Brain microvascular endothelial cell (primary cell): ENCODE measurements at regions not wholly inside any gene's neighbourhood (a gene's known extent, or its start where the extent isn't known, plus 50 kb on each side); places are given as distances from the start of the nearest gene placed in this dataset.
A peak's percentile ranks its signal among the peaks of the same experiment; 100 is the strongest.

Experiments used
- DNase-seq: peaks from one replicate; pipeline ENCODE4 v3.0.0-alpha.2; 2020
- H3K27ac ChIP-seq: fragments of 250-450 bp; sonication (Bioruptor Pico); 2 replicates; pipeline ENCODE4 v1.5.1; 2020; ENCODE audit warnings: mild to moderate bottlenecking, moderate library complexity
- H3K27me3 ChIP-seq: fragments of 250-450 bp; sonication (Bioruptor Pico); replicated peaks from 2 replicates; pipeline ENCODE4 v1.5.1; 2020; ENCODE audit warnings: mild to moderate bottlenecking
- H3K36me3 ChIP-seq: fragments of 250-450 bp; sonication (Bioruptor Pico); replicated peaks from 2 replicates; pipeline ENCODE4 v1.5.1; 2020; ENCODE audit warnings: mild to moderate bottlenecking
- H3K4me3 ChIP-seq: 2 replicates; pipeline ENCODE4 v1.5.1; 2011; ENCODE audit warnings: low read depth, mild to moderate bottlenecking, control low read depth, low read length, moderate library complexity
- in situ Hi-C: cut with HindIII; loops from 2 replicates; pipeline ENCODE4 v1.10.0; 2017; ENCODE audit warnings: low sequenced_read_pairs, low pct_ligation_motif_present
- TF ChIP-seq, protein P1 (sequence below): IDR thresholded peaks from 2 replicates; pipeline ENCODE4 v1.5.1; 2011; ENCODE audit warnings: low read depth, mild to moderate bottlenecking, moderate library complexity, low read length, control low read depth, inconsistent platforms; ENCODE audit errors: missing control alignments

DNA sequence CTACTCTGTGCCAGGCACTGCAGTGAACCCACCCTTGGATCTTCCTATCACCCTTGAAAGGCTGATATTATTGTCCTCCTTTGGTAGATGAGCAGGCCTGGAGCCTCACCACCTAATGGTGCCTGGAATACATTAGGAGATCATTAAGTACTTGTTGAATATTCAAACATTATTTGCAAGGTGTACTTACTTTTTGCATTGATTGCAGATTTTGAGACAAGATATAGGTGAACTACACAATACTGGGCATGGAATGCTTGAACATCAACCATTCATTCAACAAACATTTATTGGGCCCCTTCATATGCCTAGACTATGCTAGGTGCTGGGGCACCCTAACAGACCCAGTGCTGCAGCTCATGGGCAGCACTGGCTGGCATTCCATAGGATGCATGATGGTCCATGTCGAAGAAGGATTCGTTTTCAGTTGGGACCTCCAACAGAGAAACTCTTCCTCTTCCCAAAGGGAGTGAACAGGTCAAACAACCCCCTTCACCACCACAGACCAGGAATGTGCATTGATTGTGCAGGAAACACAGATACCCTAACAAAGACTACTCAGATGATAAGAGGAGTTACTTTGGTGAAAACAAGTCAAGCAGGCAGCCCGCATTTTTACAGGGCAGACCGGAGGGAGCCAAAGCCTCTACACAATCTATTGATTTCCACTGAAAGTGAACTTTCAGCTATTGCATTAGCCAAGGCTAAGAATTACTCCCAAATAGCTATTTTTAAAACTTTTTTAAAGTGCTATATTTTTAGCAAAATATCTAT lies 149.6 kb upstream of the SH3BP4 start:
- Histone ChIP-seq H3K27me3 (no peaks in the 10 kb centered on the region), H3K27ac (no peak overlapping the region), H3K36me3 (no peaks in the 10 kb centered on the region), H3K4me3 (no peak overlapping the region)
- TF ChIP-seq, protein P1, sequence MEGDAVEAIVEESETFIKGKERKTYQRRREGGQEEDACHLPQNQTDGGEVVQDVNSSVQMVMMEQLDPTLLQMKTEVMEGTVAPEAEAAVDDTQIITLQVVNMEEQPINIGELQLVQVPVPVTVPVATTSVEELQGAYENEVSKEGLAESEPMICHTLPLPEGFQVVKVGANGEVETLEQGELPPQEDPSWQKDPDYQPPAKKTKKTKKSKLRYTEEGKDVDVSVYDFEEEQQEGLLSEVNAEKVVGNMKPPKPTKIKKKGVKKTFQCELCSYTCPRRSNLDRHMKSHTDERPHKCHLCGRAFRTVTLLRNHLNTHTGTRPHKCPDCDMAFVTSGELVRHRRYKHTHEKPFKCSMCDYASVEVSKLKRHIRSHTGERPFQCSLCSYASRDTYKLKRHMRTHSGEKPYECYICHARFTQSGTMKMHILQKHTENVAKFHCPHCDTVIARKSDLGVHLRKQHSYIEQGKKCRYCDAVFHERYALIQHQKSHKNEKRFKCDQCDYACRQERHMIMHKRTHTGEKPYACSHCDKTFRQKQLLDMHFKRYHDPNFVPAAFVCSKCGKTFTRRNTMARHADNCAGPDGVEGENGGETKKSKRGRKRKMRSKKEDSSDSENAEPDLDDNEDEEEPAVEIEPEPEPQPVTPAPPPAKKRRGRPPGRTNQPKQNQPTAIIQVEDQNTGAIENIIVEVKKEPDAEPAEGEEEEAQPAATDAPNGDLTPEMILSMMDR: no peak
- DNase-seq: no peak
- in situ Hi-C loops: no loop called here

DNA sequence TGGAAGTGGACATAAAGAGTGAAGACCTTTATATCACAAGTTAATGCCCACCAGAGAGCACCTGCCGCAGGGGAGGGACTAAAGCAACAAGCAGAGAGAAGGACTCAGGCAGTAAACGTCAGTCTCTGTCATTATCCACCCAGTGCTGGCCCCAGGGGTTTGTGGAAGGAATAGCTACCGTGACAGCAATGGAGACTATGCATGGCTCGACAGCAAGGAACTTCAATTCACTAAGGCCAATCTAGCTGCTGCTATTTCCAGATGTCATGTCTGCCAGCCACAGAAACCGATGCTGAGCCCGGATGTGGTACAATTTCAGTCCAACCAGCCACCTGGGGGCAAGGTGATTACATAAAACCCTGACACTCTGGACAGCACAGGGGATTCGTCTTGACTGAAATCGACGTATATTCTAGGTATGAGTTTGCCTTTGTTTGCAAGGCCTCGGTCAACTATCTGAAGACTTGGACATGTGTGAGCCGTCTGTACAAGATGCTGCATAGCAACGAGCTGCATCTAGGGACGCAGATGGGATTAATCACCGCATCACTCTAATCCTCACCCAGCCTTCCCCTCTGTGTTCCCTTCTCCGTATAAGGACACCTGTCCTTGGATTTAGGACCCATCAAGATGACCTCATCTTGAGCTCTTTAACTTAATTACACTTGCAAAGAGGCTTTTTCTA lies 154.1 kb upstream of the SH3BP4 start:
- DNase-seq: no peak
- in situ Hi-C loops: no loop called here
- TF ChIP-seq, protein P1: no peak
- Histone ChIP-seq H3K27me3 (no peaks in the 10 kb centered on the region), H3K4me3 (no peak overlapping the region), H3K27ac (no peak overlapping the region), H3K36me3 (no peaks in the 10 kb centered on the region)

DNA sequence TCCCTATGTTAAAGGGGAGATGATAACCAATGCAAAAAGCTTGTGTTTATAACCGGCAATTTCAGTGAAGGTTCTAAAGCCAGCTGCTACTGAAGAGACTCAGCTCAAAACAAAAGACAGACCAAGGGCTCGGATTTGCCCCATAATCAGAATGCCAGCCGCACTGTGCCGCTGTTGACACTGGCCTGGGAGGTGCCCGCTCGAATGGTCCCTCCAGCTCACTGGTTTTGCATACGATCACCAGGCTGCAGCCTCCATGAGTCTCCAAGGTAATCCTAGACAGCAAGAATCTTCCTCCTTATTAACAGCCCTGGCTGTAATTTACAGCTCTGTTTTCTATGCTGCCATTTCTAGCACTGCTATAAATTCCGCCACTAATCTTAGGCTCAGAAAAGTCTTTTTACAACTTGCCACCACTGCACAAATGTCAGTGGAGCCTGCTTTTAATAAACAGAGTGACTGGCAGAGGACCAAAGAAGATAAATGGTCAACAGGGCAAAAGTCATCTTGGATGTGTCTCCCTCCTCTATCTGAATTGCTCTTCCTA lies 155.7 kb upstream of the SH3BP4 start:
- Histone ChIP-seq H3K4me3 (no peak overlapping the region), H3K36me3 (no peaks in the 10 kb centered on the region), H3K27me3 (no peaks in the 10 kb centered on the region), H3K27ac (no peak overlapping the region)
- in situ Hi-C loops: no loop called here
- no peak for DNase-seq
- TF ChIP-seq, protein P1: no peak

DNA sequence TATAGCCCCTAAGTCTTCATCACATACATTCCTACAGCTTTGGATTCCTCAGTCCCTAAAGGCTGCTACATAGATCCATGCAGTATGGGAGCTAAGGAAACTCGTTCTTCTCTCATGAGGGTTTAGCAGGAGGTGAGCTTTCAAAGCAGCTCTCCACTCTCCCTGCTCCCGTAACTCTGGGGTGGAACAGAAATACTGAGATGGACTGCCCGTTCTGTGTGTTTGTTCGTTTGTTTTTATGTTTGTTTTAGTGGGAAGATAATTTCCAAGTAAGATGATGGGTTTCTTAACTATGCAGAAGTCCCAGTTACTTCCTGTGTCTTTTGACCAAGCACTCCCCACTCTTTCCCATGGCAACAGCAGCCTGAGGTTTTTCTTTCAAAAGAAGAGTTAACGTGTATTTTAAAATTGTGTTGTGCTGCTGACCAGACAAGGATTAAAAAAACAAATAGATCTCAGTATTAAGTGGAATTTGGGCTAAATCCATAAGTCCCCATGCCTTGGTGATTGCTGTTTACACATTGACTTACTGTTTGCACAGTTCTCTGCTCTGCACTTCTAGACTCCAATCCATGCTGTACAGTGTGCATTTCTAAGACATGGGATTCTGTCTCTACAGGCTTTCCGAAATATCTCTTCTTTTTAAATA lies 156.4 kb upstream of the SH3BP4 start:
- Histone ChIP-seq H3K36me3 (no peaks in the 10 kb centered on the region), H3K27ac (no peak overlapping the region), H3K27me3 (no peaks in the 10 kb centered on the region), H3K4me3 (no peak overlapping the region)
- peak; percentile 63 for DNase-seq
- in situ Hi-C loops: no loop called here
- TF ChIP-seq, protein P1: no peak

DNA sequence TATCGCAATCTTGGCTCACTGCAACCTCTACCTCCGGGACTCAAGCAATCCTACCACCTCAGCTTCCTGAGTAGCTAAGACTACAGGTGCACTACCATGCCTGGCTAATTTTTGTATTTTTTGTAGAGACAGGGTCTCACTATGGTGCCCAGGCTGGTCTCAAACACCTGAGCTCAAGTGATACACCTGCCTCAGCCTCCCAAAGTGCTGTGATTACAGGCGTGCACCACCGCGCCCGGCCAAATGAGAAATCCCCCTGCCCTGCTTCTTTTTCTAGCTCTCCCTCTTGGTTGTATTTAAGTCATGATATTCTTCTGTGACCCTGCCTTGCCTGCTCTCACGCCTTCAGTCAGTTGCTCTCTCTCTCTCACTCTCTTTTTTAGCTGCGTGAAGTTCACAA lies 157.0 kb upstream of the SH3BP4 start:
- no peak overlapping the region for H3K4me3 ChIP-seq
- TF ChIP-seq, protein P1: no peak
- no peak overlapping the region for H3K27ac ChIP-seq
- H3K27me3 ChIP-seq: no peaks in the 10 kb centered on the region
- in situ Hi-C loops: no loop called here
- DNase-seq: no peak
- H3K36me3 ChIP-seq: no peaks in the 10 kb centered on the region
